ENCODE measurements at regions not wholly inside any gene's neighbourhood (a gene's known extent, or its start where the extent isn't known, plus 50 kb on each side); places are given as distances from the start of the nearest gene placed in this dataset.

DNA sequence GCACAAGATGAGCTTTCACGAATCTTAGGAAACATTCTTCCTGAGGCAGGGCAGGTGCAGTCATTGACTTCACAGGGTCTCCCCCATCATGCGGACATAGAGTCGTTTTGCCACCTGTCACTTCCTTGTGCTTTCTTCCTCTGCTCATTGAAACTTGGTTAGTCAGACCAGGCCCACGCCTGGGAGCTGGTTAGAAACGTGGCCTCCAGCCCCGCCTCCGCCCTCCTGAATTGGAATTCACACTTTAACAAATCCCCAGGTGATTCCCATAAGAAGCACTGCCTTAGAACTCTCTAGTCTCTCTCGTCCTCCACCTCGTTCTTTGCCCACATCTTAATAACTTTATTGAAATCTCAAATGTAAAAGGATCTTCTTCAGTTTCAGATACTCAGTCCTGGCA, 265.5 kb upstream of the FZD8 start:
- H3K4me3 ChIP-seq (ENCODE audit: low read depth, low read length), result no peak overlapping the region
- TF ChIP-seq, protein P1, sequence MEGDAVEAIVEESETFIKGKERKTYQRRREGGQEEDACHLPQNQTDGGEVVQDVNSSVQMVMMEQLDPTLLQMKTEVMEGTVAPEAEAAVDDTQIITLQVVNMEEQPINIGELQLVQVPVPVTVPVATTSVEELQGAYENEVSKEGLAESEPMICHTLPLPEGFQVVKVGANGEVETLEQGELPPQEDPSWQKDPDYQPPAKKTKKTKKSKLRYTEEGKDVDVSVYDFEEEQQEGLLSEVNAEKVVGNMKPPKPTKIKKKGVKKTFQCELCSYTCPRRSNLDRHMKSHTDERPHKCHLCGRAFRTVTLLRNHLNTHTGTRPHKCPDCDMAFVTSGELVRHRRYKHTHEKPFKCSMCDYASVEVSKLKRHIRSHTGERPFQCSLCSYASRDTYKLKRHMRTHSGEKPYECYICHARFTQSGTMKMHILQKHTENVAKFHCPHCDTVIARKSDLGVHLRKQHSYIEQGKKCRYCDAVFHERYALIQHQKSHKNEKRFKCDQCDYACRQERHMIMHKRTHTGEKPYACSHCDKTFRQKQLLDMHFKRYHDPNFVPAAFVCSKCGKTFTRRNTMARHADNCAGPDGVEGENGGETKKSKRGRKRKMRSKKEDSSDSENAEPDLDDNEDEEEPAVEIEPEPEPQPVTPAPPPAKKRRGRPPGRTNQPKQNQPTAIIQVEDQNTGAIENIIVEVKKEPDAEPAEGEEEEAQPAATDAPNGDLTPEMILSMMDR (conservative IDR thresholded peaks at IDR 0.05; ENCODE audit: low read depth, low read length), result no peak

DNA sequence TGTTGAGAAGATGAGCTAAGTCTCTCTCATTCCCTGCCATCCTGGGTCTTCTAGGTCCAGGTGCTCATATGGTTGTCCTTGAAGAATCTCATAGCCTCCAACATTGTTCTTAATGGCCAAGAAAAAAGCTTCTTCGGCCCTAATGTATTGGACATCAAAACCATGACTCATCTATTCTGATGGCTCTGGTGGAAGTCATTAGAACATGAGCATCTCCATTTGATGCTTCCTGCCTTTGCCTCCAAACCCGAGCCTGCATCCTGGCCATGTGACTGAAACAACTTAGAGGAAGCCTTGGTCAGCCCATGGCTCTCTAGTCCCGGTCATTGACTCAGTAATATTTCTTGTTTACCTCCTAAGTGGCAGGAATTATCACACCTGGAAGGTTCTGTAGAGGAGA, 264.1 kb upstream of the FZD8 start:
- DNase-seq (ENCODE audit: low read depth), result no peak
- no peak overlapping the region for H3K4me3 ChIP-seq (ENCODE audit: low read depth, low read length)
- TF ChIP-seq, protein P1 (conservative IDR thresholded peaks at IDR 0.05; ENCODE audit: low read depth, low read length), result no peak

More for the DNA sequence above, 265.5 kb upstream of the FZD8 start:
- DNase-seq (ENCODE audit: low read depth), result no peak

GRCh38 chr10:35903021-35903420, 260.9 kb upstream of the FZD8 start:
- H3K4me3 ChIP-seq (ENCODE audit: low read depth, low read length), result no peak overlapping the region
- no peak for DNase-seq (ENCODE audit: low read depth)
- TF ChIP-seq, protein P1 (conservative IDR thresholded peaks at IDR 0.05; ENCODE audit: low read depth, low read length), result no peak

DNA sequence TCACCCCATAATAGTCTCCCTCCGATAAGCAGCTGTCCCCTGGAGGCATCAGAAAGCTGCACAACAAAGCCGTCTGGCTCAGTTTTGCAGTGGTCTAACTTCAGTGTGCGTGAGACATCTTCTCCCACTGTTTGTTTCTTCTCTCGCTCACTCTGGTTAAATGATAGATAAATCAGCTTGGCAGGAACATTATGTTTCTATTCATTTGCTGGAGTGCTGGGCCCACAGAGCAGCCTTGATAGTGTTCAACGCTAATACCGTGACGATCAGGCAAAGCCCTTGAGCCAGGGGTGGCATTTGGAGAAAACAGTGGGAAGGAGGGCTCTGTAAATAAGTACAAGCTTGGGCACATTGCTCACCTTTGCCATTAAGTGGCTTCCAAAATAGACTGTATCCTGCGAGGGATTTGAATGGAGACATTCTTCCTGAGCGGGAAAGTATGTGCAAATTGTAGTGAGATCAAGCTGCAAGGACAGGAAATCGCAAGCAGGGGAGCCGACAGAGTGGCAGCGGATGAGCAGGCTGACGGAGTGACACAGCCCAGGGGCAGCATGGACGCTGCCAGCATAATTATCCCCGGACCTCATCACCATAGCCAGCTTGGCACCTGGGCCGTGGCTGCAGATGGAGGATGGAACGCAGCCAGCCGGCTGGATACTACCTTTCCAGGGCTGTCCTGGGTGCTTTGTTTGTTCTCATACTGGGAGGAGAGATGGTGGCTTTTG, 256.8 kb upstream of the FZD8 start:
- TF ChIP-seq, protein P1 (conservative IDR thresholded peaks at IDR 0.05; ENCODE audit: low read depth, low read length), result no peak
- no peak overlapping the region for H3K4me3 ChIP-seq (ENCODE audit: low read depth, low read length)
- no peak for DNase-seq (ENCODE audit: low read depth)

DNA sequence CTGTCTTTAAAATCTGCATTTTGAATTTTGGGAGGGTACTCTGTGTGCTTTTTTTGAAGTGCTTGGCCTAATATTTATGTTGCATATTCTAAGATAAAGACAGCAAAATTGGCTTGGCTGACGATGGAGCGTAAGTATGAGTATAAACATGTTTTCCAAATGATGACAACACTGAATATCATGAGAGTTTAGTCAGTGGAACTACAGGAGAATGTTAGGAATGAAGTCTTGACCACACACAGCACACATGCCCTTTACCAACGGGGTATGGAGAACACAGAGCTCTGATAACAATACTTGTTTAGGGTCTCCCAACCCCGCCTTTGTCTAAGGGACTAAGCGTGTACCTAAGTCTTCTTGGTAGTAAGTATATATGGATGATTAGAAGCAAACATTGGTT, 253.9 kb upstream of the FZD8 start:
- H3K4me3 ChIP-seq (ENCODE audit: low read depth, low read length), result no peak overlapping the region
- DNase-seq (ENCODE audit: low read depth), result no peak
- TF ChIP-seq, protein P1 (conservative IDR thresholded peaks at IDR 0.05; ENCODE audit: low read depth, low read length), result no peak

- TF ChIP-seq, protein P1 (conservative IDR thresholded peaks at IDR 0.05; ENCODE audit: low read depth, low read length), result no peak
- no peak for DNase-seq (ENCODE audit: low read depth)
- no peak overlapping the region for H3K4me3 ChIP-seq (ENCODE audit: low read depth, low read length)
Measured at GRCh38 chr10:35895331-35895730, 253.2 kb upstream of the FZD8 start.

DNA sequence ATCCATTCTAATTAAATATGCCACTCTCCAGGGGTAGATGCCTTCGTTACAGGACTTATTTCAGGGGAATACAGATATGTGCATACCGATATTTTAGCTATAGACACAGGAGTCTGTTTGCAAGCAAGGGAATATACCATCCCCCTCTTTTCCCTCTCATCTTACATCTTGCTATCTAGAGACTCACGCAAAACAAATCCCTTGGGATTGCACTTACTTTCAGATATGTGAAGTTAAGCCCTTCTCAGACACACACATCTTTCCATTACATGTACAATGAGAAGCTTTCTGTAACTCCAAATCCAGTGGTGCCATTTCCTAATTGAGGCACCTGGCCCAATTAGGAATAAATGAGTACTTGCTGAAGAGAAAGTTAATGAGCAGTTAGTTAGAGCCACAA, 250.4 kb upstream of the FZD8 start:
- DNase-seq (ENCODE audit: low read depth), result no peak
- TF ChIP-seq, protein P1 (conservative IDR thresholded peaks at IDR 0.05; ENCODE audit: low read depth, low read length), result no peak
- no peak overlapping the region for H3K4me3 ChIP-seq (ENCODE audit: low read depth, low read length)
